ENCODE measurements at regions not wholly inside any gene's neighbourhood (a gene's known extent, or its start where the extent isn't known, plus 50 kb on each side); places are given as distances from the start of the nearest gene placed in this dataset.

- TF ChIP-seq SIN3A (IDR thresholded peaks at IDR 0.05; ENCODE audit: borderline replicate concordance, insufficient read depth, low read length), result no peak
- TF ChIP-seq FOXP2 (optimal IDR thresholded peaks at IDR 0.05; ENCODE audit: borderline replicate concordance, extremely low read depth, extremely low read length, insufficient read depth), result no peak
- no peak for TF ChIP-seq REST (IDR thresholded peaks at IDR 0.05; ENCODE audit: insufficient read depth in 1 of 2, low read depth in 2 of 2, low read length in 2 of 2)
- TF ChIP-seq POLR2AphosphoS5 (IDR thresholded peaks at IDR 0.05; ENCODE audit: low read depth, low read length), result no peak
- TF ChIP-seq TAF1 (IDR thresholded peaks at IDR 0.05; ENCODE audit: borderline replicate concordance, insufficient read depth, low read length), result no peak
Measured at GRCh38 chr11:90601261-90601660, 378.4 kb upstream of the CHORDC1 start.

GRCh38 chr11:90594658-90595057 is 371.8 kb upstream of the CHORDC1 start:
- TF ChIP-seq TAF1 (IDR thresholded peaks at IDR 0.05; ENCODE audit: borderline replicate concordance, insufficient read depth, low read length) (no peak), SIN3A (IDR thresholded peaks at IDR 0.05; ENCODE audit: borderline replicate concordance, insufficient read depth, low read length) (no peak), POLR2AphosphoS5 (IDR thresholded peaks at IDR 0.05; ENCODE audit: low read depth, low read length) (no peak), FOXP2 (optimal IDR thresholded peaks at IDR 0.05; ENCODE audit: borderline replicate concordance, extremely low read depth, extremely low read length, insufficient read depth) (no peak), REST (IDR thresholded peaks at IDR 0.05; ENCODE audit: insufficient read depth in 1 of 2, low read depth in 2 of 2, low read length in 2 of 2) (no peak)

- no peak for TF ChIP-seq TAF1 (IDR thresholded peaks at IDR 0.05; ENCODE audit: borderline replicate concordance, insufficient read depth, low read length)
- no peak for TF ChIP-seq REST (IDR thresholded peaks at IDR 0.05; ENCODE audit: insufficient read depth in 1 of 2, low read depth in 2 of 2, low read length in 2 of 2)
- no peak for TF ChIP-seq SIN3A (IDR thresholded peaks at IDR 0.05; ENCODE audit: borderline replicate concordance, insufficient read depth, low read length)
Measured at GRCh38 chr11:90593099-90593498, 370.2 kb upstream of the CHORDC1 start.

GRCh38 chr11:90590286-90590685 is 367.4 kb upstream of the CHORDC1 start:
- TF ChIP-seq POLR2AphosphoS5 (IDR thresholded peaks at IDR 0.05; ENCODE audit: low read depth, low read length), result no peak

- TF ChIP-seq REST (IDR thresholded peaks at IDR 0.05; ENCODE audit: insufficient read depth in 1 of 2, low read depth in 2 of 2, low read length in 2 of 2), result no peak
- TF ChIP-seq TAF1 (IDR thresholded peaks at IDR 0.05; ENCODE audit: borderline replicate concordance, insufficient read depth, low read length), result no peak
- no peak for TF ChIP-seq FOXP2 (optimal IDR thresholded peaks at IDR 0.05; ENCODE audit: borderline replicate concordance, extremely low read depth, extremely low read length, insufficient read depth)
- no peak for TF ChIP-seq POLR2AphosphoS5 (IDR thresholded peaks at IDR 0.05; ENCODE audit: low read depth, low read length)
- TF ChIP-seq SIN3A (IDR thresholded peaks at IDR 0.05; ENCODE audit: borderline replicate concordance, insufficient read depth, low read length), result no peak
Measured at GRCh38 chr11:90589735-90590134, 366.9 kb upstream of the CHORDC1 start.
